GM19467 (cell line): ENCODE measurements at regions not wholly inside any gene's neighbourhood (a gene's known extent, or its start where the extent isn't known, plus 50 kb on each side); places are given as distances from the start of the nearest gene placed in this dataset.
"Not testable (repeated sequence)": the region's sequence is repeated elsewhere in the genome, so short reads cannot be mapped to it uniquely, and the experiment has no call there.

Experiments
- ATAC-seq: cut with Tn5 transposase; IDR thresholded peaks from one replicate; pipeline ENCODE4 v1.9.1; 2021; ENCODE audit warnings: mild to moderate bottlenecking, moderate library complexity; ENCODE audit not compliant: unreplicated experiment

DNA sequence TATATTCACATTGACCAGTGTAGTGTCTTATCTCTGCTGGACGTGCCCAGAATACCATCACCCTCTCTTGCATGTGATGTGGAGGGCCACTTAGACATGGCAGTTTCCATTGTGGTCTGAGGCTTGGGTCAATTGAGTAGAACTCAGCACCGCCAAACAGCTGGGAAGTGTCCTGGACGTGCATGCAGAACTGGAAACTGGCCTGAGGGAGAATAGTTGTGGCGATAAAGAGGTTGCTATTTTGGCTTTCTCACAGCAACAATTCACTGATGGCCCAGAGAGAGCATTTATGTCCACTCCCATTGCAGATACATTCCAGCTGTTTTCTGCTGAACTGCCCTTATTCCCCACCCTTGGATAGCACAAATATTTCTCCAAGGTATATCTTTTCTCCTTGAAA lies 210.1 kb upstream of the DAAM1 start:
- no peak for ATAC-seq

DNA sequence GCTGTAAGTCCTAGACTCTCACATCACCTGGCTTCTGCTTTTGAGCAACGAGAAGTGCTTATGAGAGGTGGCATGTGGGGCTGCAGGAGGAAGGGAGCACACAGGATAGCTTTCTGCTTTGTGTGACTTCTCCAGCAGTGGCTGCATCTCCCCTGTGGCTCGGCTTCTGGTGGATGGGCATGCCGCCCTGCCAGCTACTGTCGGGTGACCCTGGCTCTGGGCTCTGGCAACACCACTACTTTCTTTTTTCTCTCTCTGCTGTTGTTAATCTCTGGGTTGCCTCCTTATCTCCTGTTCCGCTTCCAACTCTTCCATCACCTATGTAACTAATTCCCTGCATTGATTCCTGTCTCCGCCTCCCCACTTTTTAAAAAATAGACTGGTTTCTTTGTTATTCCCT lies 209.1 kb upstream of the DAAM1 start:
- no peak for ATAC-seq

DNA sequence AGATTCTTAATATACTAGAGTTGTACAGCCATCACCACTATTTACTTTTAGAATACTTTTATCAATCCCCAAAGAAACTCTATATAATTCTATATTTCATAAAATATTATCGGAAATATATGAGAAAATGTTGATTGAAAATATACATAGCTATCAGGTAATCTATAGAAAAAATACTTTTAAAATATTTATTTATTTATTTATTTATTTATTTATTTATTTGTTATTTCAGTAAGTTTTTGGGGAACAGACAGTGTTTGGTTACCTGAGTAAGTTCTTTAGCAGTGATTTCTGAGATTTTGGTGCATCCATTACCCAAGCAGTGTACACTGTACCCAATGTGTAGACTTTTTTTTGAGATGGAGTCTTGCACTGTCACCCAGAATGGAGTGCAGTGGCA lies 206.6 kb upstream of the DAAM1 start:
- ATAC-seq = no peak

DNA sequence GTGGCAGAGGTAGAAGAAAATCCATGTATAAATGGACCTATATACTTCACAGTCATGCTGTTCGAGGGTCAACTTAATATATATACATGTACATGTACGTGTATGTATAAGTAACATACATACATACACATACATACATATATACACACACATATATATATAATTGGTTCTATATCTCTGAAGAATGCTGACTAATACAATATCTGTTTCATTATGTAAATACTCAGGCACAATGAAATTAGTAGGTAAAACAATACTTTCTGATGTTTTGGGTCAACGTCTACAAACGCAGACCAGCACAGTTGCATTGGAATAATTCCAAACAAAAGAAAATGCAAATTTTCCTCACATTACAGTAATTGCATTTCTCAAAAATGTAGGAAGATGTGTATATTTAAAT lies 202.7 kb upstream of the DAAM1 start:
- no peak for ATAC-seq

DNA sequence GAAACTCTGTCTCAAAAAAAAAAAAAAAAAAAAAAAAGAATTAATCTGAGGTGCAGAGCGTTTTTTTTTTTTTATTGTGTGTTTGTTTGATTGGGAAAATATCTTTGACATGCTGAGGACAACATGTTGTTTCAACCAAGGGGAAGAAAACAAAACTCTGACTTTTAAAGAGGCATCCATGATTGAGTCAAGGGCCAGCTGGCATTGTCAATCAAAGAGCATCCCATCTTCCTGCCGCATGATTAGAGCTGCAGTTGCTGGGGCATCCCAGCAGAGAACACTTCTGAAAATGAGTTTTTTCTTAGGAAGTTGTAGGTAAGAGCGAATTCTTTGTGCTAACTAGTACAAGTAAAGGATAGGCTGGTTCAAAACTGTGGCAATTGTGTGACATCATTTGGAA lies 200.9 kb upstream of the DAAM1 start:
- ATAC-seq = no peak

DNA sequence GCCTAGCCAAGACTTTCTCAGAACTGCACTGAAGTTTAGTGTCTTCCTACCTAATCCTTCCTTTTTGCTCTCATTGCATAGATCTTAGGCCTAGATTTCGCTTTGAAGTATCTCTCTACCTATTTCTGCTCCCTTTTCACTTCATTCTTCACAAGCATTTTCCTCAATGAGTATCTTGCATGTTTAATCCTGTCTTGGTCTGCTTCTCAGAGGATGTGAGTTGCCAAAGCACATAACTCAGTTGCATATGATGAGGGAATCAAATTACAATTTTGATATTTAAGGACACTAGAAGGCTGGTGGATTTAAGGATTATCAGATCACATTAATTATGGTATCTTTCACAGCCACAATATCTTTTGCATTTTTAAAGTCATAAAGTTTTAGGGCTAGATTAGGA lies 195.5 kb upstream of the DAAM1 start:
- no peak for ATAC-seq

DNA sequence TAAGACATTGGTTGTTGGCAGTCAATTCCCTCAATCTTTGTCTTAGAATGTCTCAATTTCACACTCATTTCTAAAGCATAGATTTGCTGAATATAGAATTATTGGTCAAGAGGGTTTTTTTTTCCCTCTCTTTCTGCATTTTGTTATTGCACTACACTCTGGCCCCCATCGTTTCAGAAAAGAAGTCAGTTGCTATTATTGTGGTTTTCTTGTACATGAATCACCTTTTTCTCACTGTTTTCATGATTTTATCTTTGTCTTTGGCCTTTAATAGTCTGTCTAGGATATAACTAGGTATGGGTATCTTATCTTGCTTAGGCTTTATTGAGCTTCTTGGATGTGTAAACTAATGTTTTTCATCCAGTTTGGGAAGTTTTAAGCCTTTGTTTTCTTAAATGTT lies 194.3 kb upstream of the DAAM1 start:
- ATAC-seq = no peak

DNA sequence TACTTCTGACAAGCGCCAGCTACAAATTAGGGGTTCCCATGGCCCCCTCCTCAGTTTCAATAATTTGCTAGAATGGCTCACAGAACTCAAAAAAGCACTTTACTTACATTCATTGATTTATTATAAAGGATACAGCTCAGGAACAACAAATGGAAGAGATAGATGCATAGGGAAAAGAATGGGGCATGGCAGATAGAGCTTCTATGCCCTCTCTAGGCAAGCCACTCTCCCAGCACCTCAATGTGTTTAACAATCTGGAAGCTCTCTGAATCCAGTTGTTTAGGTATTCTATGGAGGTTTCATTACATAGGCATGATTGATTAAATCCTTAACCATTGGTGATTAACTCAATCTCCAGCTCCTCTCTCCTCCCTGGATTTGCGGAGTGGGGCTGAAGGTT lies 184.5 kb upstream of the DAAM1 start:
- no peak for ATAC-seq

DNA sequence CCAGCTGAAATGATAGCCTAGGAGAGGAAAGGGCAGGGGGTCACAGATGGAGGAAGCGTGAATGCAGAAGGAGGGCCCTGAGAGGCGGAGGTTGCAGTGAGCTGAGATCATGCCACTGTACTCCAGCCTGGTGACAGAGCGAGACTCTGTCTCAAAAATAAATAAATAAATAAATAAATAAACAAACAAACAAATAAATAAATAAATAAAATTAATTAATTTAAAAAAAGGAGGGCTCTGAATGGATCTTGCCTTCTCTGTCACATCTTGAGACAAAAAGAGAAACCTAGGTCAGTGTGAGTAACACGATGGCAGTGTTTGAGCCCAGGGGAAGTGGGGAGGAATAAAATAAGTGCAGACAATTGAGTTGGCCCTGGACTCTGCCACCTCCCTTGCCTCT lies 182.3 kb upstream of the DAAM1 start:
- not testable (repeated sequence) for ATAC-seq

DNA sequence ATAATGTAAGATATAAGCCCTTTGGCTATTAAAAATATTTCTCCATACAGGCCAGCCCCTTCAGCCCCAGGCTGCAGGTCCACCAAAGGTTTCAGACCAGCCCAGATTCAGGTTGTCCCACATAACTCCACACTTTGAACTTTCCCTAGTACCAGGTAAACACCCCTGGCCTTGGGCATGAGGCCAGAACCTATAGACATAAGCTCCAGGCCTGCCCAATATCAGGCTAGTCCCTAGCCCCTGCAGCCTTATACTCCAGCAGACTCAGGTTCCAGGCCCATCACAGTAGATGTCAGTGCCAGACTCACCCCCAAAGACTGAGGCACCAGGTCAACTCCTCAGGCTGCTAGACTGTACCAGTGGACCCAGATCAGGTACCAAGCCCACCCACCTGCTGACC lies 178.5 kb upstream of the DAAM1 start:
- no peak for ATAC-seq

DNA sequence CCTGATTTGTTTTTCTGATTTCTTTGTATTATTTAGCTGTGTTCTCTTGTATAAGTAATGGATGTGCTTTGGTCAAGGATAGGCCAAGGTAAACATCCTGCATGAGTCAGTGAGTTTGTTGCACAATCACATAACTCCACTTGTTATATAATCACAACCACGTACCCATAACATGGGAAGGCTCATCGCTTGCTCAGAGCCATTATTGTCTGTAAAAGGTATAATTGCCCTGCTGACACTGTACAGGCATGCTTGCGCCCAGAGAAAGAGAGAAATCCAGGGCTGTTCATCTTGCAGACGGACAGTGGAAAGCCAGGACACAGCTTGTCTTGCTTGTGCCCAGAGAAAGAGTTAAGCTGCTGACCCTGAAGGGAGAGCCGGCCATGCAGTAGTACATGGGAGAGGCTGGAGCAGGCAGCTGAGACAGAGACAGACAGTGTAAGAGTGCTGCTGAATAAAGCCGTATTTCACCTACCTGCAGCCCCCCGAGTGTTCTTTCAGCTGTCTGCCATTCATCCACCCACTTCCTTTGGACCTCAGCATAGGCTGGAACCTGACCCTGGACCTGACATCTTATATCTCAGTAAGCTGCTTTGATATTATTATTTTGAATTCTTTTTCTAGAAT lies 174.7 kb upstream of the DAAM1 start:
- ATAC-seq = no peak

DNA sequence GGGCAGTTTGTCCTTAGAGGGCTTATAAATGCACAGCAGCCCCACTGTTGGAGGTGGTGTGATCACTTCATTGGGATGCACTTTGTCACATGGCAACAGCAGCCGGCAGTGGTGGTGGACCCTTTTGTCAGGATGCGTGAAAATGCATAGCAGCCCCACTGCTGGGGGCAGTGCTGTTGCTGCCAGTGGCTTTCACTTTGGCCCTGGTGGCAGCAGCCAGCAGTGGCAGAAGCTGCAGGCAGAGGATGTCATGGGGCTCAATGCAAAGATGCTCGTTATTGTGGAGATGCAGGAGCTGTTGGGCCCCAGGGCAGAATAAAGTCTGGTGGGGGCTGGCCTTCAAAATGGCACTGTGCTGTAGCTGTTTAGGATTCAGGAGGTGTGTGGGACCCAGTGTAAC lies 173.0 kb upstream of the DAAM1 start:
- ATAC-seq = no peak

DNA sequence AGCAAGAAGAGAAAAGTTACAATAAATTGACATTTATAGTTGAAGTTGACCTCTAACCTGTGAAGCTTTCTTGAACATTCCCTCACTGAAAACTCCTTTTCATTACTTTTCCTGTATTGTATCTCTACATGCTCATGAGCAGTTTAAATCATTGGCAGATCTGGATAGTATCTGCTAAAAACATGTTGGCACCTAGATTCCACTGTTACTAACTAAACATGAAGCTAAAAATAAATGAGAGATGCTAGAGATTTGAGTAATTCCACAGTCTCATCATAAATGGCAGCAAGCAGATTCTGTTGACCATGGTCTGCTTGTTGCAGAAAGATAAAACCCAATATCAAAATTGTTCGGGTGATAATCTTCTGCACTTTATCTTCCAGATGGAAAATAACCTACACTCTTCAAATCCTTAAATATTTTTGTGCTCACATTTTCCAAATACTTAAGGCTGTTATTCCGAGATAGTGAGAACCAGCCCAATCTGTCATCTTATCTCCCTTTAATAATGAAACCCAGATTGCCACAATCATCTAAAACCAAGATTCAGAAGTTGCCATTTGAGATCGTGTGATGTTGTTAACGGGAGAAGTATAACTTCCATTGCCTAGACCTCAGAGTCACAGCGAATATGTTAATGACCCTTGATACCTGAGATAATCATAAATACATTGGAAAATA lies 171.0 kb upstream of the DAAM1 start:
- ATAC-seq = no peak

DNA sequence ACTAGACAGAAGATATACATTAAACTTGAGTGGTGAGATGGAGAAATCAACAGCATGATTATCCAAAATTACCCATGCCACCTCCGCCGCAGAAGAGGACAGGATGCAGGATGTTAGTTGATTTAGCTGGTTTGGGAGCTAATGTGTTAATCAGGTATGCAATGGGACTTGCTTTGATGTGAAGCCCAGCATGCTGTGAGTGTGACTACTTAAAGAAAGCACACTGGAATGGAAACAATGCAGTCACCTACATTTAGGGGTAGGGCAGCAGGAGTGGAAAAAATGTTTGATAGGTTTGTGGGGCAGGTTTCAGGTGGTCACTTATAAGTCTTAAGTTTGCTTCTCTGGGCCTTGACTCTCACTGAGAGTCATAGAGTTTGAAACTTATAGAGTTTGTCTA lies 170.0 kb upstream of the DAAM1 start:
- no peak for ATAC-seq

DNA sequence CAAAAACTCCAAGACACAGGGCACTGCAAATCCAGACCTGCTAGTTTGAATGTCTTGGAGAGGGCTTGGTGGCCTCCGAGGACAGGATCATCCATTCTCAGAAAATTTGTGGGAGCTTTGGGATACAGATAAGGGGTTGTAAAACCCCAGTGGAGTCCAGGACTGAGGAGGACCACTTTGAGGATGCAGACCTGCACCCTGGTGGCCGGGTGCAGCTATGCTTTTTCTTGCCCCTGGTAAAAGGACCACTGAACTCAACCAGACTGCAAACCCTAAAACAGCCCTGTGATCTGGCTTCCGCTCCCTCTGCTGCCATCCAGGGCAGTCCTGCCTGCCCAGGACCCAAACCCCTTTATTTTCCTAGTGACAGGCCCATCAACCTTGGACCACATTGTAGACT lies 169.5 kb upstream of the DAAM1 start:
- ATAC-seq = no peak

DNA sequence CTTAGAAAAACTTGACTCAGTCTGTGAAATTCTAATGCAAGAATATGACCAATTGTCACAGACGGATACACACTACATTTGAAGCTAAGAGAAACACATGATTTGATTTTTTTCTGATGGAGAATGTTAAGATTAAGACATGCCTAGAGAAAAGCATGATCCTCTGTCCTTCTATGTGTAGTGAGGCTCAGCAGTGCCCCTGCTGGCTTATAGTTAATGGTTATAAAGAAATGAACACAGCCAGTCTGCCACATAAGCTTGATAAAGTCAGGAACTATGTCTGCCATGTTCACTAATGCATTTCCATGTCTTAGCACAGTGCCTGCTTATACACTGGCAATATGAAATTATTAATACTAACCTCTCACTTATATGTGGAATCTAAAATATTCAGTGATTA lies 168.1 kb upstream of the DAAM1 start:
- ATAC-seq = no peak

DNA sequence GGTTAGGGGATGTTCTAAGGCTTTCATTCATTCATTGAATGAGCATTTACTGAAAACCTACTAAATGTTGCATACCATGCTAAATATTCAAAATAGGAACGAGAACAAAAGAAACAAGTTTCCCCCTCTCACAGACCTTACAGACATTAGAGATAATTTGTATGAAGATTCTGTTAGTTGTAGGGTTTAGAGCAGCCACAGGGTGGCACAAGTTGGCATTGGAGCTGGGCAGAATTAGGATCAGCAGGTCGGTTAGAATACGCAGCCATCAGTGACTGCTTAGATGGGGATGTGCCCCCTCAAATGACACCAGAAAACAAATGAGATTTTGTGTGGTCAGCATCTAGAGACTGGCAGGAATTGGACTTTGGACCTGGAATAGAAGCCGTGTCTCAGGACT lies 166.3 kb upstream of the DAAM1 start:
- no peak for ATAC-seq

DNA sequence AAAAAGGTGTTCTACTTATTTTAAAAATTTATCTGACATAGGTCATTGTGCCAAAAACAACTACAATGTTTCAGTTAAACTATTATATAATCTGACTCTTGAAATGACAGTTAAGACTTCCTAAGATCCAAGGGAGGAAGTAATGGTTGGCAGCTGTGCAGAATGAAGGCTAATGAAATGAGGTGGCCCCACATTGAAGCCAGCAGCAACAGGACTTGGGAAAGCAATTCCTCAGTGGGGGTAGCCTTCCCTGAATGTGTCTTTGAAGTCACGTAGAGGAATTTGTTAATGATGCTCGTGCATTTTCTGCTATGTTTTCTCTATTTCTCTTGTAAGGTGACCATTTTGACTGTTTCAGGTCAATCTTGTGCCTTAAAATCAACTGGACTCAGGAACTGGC lies 162.4 kb upstream of the DAAM1 start:
- ATAC-seq = no peak

DNA sequence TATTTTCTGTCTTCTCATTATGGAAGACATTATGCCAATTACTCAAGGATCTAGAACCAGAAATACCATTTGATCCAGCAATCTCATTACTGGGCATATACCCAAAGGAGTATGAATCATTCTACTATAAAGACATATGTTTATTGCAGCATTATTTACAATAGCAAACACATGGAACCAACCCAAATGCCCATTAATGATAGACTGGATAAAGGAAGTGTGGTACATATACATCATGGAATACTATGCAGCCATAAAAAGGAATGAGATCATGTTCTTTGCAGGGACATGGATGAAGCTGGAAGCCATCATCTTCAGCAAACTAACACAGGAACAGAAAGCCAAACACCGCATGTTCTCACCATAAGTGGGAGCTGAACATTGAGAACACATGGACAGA lies 161.8 kb upstream of the DAAM1 start:
- ATAC-seq = not testable (repeated sequence)

DNA sequence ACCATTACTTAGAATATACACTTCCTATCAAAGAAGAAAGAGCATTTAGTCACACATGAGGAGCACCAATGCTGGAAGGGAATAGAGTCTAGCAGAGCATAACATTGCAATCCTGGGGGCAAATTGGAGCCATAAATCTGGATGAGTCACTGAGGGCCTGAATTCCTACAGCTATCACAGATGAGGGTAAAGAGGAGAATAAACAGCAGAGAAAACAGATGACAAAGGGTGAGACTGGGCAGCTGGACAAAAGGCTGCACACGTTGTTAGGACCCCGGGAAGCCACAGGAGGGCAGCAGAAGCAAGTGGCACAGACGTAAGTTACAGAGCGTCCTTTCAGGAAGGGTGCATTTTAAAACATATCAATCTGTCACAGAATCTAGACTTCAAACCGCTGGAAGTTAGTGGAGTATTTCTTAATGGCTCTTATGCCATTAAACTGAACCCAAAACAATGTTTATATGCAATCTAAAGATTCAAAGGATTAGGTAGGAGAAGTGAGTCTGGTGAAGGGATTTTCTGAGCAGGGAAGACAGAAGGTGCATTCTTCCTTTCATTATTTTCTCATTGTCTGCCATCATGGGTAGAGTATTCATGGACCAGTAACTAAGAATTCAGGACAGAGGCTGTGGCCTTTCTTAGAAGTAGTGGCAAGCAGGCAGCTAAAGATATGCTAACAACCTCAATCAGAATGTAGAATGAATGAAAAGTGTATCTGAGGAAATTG lies 159.8 kb upstream of the DAAM1 start:
- peak; percentile 87 for ATAC-seq

DNA sequence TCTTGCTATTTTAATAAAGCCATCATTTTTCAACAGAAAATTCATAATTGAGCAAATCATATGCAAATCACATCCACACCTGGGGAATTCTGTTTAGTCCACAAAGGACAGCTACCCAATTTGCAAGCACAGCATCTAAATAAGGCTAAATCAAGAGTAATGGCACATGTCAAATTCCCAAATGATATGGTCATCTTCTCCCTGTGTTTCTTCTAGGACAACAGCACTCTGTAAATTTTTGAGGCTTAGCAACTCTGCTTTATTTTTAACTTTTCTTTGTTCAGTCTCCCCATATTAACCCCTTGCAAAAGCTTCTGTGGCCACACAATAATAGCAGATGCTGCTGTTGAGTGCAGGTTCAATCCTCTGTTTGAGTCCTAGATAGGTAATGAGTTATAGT lies 155.6 kb upstream of the DAAM1 start:
- no peak for ATAC-seq

DNA sequence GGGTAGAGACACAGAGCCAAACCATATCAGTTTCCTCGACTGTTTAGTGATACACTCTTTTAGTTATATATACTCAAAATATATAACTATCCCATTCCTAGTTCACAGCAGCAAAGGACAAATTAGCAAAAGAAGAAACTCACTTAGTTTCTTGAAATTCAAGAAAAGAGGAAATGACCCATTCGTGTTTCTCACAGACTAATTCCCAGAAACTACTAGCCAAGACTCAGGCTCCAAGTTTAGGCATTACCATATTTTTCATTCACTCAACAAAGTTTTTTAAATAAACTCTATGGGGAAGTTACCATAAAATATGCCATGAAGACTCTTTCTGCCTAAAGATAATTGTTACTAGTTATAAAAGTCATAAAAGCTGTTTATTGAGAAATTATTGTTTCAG lies 152.3 kb upstream of the DAAM1 start:
- ATAC-seq = no peak
